PFSK-1 (cell line): ENCODE measurements at regions not wholly inside any gene's neighbourhood (a gene's known extent, or its start where the extent isn't known, plus 50 kb on each side); places are given as distances from the start of the nearest gene placed in this dataset.

Experiments used
- TAF1 ChIP-seq: IDR thresholded peaks from 2 replicates; pipeline ENCODE4 v1.6.1; 2012; ENCODE audit warnings: low read length, control low read depth, borderline replicate concordance; ENCODE audit not compliant: insufficient read depth
- TF ChIP-seq, protein P1 (sequence below), 2 experiments: IDR thresholded peaks; 2 replicates each; pipeline versions ENCODE4 v1.6.1 to v1.8.0; 2011 to 2012; ENCODE audit warnings: low read depth in 2 of 2, low read length in 2 of 2, control low read depth in 1 of 2, inconsistent platforms in 1 of 2, mild to moderate bottlenecking in 1 of 2, moderate library complexity in 1 of 2; ENCODE audit not compliant: insufficient read depth in 1 of 2

DNA sequence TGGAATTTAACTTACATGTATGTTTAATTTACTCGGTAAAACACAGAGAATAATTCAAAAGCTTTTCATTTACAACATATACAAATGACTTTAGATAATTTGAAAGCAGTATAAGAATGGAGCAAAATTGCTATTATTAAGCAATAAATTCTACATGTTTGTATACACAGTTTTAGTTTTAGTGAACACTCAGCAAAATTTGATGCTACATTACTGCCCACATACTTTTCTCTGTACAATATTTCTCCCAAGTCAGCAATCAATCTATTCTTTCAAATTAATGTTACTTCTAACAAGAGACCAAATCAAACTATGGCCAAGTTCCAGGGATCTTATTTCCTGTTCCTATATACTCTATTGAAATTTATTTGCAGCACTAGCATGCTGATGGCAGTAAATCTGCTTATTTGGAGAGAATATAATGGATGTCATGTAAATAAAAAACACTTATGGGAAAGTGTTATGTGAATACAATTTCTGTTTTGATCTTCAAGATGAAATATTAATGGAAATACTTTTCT lies 82.6 kb upstream of the BRINP3 start:
- no peak for TF ChIP-seq TAF1
- TF ChIP-seq, protein P1, sequence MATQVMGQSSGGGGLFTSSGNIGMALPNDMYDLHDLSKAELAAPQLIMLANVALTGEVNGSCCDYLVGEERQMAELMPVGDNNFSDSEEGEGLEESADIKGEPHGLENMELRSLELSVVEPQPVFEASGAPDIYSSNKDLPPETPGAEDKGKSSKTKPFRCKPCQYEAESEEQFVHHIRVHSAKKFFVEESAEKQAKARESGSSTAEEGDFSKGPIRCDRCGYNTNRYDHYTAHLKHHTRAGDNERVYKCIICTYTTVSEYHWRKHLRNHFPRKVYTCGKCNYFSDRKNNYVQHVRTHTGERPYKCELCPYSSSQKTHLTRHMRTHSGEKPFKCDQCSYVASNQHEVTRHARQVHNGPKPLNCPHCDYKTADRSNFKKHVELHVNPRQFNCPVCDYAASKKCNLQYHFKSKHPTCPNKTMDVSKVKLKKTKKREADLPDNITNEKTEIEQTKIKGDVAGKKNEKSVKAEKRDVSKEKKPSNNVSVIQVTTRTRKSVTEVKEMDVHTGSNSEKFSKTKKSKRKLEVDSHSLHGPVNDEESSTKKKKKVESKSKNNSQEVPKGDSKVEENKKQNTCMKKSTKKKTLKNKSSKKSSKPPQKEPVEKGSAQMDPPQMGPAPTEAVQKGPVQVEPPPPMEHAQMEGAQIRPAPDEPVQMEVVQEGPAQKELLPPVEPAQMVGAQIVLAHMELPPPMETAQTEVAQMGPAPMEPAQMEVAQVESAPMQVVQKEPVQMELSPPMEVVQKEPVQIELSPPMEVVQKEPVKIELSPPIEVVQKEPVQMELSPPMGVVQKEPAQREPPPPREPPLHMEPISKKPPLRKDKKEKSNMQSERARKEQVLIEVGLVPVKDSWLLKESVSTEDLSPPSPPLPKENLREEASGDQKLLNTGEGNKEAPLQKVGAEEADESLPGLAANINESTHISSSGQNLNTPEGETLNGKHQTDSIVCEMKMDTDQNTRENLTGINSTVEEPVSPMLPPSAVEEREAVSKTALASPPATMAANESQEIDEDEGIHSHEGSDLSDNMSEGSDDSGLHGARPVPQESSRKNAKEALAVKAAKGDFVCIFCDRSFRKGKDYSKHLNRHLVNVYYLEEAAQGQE (IDR thresholded peaks at IDR 0.05; ENCODE audit: insufficient read depth in 1 of 2, low read depth in 2 of 2, low read length in 2 of 2), result no peak
